ENCODE measurements at regions not wholly inside any gene's neighbourhood (a gene's known extent, or its start where the extent isn't known, plus 50 kb on each side); places are given as distances from the start of the nearest gene placed in this dataset.

DNA sequence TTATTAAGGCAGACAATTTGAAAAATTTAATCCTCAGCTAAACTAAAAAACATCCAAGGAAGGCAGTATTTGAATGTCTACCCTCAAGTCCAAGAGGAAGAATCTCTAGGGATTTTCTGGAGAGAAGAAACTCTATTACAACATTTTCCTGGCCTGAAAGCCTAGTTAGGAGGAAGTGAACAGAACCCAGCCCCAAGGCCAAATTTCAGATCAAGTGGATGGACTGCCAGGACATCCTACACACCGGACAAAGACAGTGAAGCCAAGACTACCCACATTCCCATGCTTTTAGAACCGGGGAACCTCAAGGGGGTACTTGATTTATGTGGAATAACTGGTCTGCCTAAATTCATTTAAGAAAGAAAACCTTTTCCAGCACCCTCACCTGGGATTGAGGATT, 108.9 kb upstream of the MEOX2 start:
- no peak overlapping the region for H3K4me3 ChIP-seq
- H3K27me3 ChIP-seq (replicated peaks; ENCODE audit: insufficient read depth): no peaks in the 10 kb centered on the region
- no peak overlapping the region for H3K27ac ChIP-seq
- H3K4me1 ChIP-seq (replicated peaks): no peaks in the 10 kb centered on the region
- no peak for DNase-seq (ENCODE audit: low spot score)
- intact Hi-C loops (cut with DNase I): no loop called here
- no peaks in the 10 kb centered on the region for H3K9me3 ChIP-seq
- 63% methylated on average over 2 of the region's 2 CpGs for WGBS
- no peaks in the 10 kb centered on the region for H3K36me3 ChIP-seq
- TF ChIP-seq POLR2AphosphoS5 (IDR thresholded peaks at IDR 0.05) (no peak), POLR2A (IDR thresholded peaks at IDR 0.05) (no peak)
- TF ChIP-seq, protein P1, sequence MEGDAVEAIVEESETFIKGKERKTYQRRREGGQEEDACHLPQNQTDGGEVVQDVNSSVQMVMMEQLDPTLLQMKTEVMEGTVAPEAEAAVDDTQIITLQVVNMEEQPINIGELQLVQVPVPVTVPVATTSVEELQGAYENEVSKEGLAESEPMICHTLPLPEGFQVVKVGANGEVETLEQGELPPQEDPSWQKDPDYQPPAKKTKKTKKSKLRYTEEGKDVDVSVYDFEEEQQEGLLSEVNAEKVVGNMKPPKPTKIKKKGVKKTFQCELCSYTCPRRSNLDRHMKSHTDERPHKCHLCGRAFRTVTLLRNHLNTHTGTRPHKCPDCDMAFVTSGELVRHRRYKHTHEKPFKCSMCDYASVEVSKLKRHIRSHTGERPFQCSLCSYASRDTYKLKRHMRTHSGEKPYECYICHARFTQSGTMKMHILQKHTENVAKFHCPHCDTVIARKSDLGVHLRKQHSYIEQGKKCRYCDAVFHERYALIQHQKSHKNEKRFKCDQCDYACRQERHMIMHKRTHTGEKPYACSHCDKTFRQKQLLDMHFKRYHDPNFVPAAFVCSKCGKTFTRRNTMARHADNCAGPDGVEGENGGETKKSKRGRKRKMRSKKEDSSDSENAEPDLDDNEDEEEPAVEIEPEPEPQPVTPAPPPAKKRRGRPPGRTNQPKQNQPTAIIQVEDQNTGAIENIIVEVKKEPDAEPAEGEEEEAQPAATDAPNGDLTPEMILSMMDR (IDR thresholded peaks at IDR 0.05): no peak

DNA sequence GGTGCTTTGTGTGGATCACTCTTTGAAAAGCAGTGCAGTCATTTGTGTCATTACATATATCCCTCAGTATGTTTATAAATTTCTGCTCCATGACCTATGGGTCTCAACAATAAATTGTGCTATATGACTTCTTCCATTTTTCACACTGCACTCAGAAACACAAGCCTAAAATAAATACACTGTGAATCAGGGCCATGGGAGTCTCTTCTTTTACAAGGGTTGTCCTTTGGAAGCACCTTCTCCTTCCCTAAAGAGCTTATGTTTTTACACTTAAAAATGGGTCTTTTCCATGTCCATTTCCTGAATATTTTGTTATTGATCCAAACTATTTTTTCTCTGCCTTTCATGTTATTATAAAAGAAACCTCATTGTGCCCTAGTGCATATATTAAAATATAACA, 108.3 kb upstream of the MEOX2 start:
- intact Hi-C loops (cut with DNase I): no loop called here
- no peak for DNase-seq (ENCODE audit: low spot score)
- Histone ChIP-seq H3K27me3 (replicated peaks; ENCODE audit: insufficient read depth) (no peaks in the 10 kb centered on the region), H3K27ac (no peak overlapping the region), H3K4me1 (replicated peaks) (no peaks in the 10 kb centered on the region), H3K4me3 (no peak overlapping the region), H3K9me3 (no peaks in the 10 kb centered on the region), H3K36me3 (no peaks in the 10 kb centered on the region)
- TF ChIP-seq POLR2AphosphoS5 (IDR thresholded peaks at IDR 0.05) (no peak), POLR2A (IDR thresholded peaks at IDR 0.05) (no peak)
- TF ChIP-seq, protein P1 (IDR thresholded peaks at IDR 0.05): no peak

DNA sequence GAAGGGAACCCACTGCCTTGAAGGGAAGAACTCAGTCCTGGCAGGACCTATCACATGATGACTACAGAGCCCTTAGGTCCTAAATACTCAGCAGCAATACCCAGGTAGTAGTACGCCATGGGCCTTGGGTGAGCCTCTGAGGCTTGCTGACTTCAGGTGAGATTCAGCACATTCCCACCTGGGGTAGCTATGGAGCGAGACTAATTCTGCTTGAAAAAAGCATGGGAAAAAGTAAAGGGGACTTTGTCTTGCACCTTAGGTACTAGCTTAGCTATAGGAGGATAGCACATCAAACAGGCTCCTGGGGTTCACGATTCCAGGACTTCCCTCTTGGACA, 98.2 kb upstream of the MEOX2 start:
- intact Hi-C loops (cut with DNase I): no loop called here
- DNase-seq (ENCODE audit: low spot score): no peak
- Histone ChIP-seq H3K4me3 (no peak overlapping the region), H3K27me3 (replicated peaks; ENCODE audit: insufficient read depth) (no peaks in the 10 kb centered on the region), H3K9me3 (no peaks in the 10 kb centered on the region), H3K36me3 (no peaks in the 10 kb centered on the region), H3K4me1 (replicated peaks) (no peaks in the 10 kb centered on the region), H3K27ac (no peak overlapping the region)
- no peak for TF ChIP-seq POLR2A (IDR thresholded peaks at IDR 0.05)
- TF ChIP-seq POLR2AphosphoS5 (IDR thresholded peaks at IDR 0.05): no peak
- TF ChIP-seq, protein P1 (IDR thresholded peaks at IDR 0.05): no peak
- 86% methylated on average over 3 of the region's 3 CpGs for WGBS

DNA sequence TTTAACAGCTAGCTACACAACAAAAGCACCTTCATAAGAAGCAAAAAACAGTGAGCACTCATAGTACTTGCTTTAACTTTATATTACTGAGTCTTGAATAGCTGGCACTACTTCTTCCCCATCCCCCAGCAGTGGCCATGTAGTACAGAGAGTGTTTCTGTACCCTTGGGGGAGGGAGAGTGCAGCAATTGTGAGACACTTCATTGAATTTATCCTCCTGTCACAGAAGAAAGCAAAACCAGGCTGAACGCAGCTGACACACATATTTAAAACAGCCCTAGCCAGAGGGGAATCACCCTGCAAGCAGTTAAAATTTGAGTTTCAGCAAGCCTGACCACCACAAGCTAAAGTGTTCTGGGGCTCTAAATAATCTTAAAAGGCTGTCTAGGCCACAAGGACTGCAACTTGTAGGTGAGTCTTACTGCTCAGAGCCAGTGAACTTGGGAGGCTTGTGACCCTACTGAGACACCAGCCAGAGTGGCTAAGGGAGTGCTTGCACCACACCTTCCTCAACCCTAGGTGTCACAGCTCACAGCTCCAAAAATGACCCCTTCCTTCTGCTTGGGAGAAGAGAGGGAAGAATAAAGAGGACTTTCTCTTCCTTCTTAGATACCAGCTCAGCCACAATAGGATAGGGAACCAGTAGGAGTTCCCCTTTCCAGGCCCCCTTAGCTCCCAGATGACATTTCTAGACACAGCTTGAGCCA, 97.7 kb upstream of the MEOX2 start:
- H3K27ac ChIP-seq: no peak overlapping the region
- no peaks in the 10 kb centered on the region for H3K9me3 ChIP-seq
- DNase-seq (ENCODE audit: low spot score): no peak
- H3K4me1 ChIP-seq (replicated peaks): no peaks in the 10 kb centered on the region
- no peaks in the 10 kb centered on the region for H3K27me3 ChIP-seq (replicated peaks; ENCODE audit: insufficient read depth)
- WGBS: 29% methylated on average over 1 of the region's 1 CpG
- no peaks in the 10 kb centered on the region for H3K36me3 ChIP-seq
- TF ChIP-seq POLR2AphosphoS5 (IDR thresholded peaks at IDR 0.05) (no peak), POLR2A (IDR thresholded peaks at IDR 0.05) (no peak)
- TF ChIP-seq, protein P1 (IDR thresholded peaks at IDR 0.05): no peak
- intact Hi-C loops (cut with DNase I): no loop called here
- H3K4me3 ChIP-seq: no peak overlapping the region

DNA sequence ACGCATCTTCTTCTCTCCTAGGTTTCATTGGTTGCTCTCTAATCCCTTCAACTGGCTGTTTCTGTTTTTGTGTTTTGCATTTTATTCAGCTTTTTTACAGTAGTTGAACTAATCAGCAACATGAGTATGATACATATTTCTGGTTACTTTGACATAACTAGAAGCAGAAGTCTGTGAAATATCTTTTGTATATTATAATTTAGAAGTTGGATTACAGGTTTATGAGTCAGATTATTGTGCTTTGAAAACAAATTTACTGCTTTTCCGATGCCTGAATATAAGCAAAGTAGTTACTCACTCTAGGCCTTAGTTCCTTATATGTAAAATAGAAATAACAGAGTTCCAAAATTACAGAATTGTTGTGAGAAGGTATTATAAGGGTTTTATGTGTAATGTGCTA, 96.2 kb upstream of the MEOX2 start:
- WGBS: 89% methylated on average over 2 of the region's 2 CpGs
- Histone ChIP-seq H3K27ac (no peak overlapping the region), H3K9me3 (no peaks in the 10 kb centered on the region), H3K27me3 (replicated peaks; ENCODE audit: insufficient read depth) (no peaks in the 10 kb centered on the region), H3K4me3 (no peak overlapping the region), H3K36me3 (no peaks in the 10 kb centered on the region), H3K4me1 (replicated peaks) (no peaks in the 10 kb centered on the region)
- no peak for DNase-seq (ENCODE audit: low spot score)
- intact Hi-C loops (cut with DNase I): no loop called here
- no peak for TF ChIP-seq POLR2A (IDR thresholded peaks at IDR 0.05)
- TF ChIP-seq, protein P1 (IDR thresholded peaks at IDR 0.05): no peak
- TF ChIP-seq POLR2AphosphoS5 (IDR thresholded peaks at IDR 0.05): no peak

All from prostate gland (tissue), 2 donors.